Liver (tissue), 8 donors: ENCODE measurements at regions not wholly inside any gene's neighbourhood (a gene's known extent, or its start where the extent isn't known, plus 50 kb on each side); places are given as distances from the start of the nearest gene placed in this dataset.

ENCODE experiments used
- DNase-seq: peaks from one replicate; pipeline ENCODE4 v3.0.0-alpha.2; 2017; ENCODE audit warnings: low spot score
- H3K27ac ChIP-seq, 2 donors: one replicate each; pipeline ENCODE4 v1.7.0; 2013; ENCODE audit warnings: inconsistent platforms in 2 of 2, low read length in 2 of 2, control low read depth in 1 of 2, low read depth in 1 of 2, mild to moderate bottlenecking in 1 of 2
- H3K27me3 ChIP-seq, 4 donors: one replicate each; pipeline versions ENCODE4 v1.6.1 to v1.7.0; 2013; ENCODE audit warnings: low read length in 3 of 4, inconsistent platforms in 1 of 4, mild to moderate bottlenecking in 1 of 4, moderate library complexity in 1 of 4; ENCODE audit not compliant: control insufficient read depth in 4 of 4, insufficient read depth in 4 of 4
- H3K36me3 ChIP-seq, 4 donors: one replicate each; pipeline versions ENCODE4 v1.6.1 to v1.7.0; 2013; ENCODE audit warnings: low read length in 3 of 4, mild to moderate bottlenecking in 3 of 4, low read depth in 1 of 4, moderate library complexity in 1 of 4; ENCODE audit not compliant: control insufficient read depth in 4 of 4, insufficient read depth in 3 of 4
- H3K4me1 ChIP-seq, 4 donors: one replicate each; pipeline versions ENCODE4 v1.6.1 to v1.7.0; 2013; ENCODE audit warnings: low read length in 3 of 4, mild to moderate bottlenecking in 3 of 4, moderate library complexity in 1 of 4; ENCODE audit not compliant: control insufficient read depth in 4 of 4, insufficient read depth in 4 of 4
- H3K4me3 ChIP-seq, 3 donors: one replicate each; pipeline versions ENCODE4 v1.6.1 to v1.7.0; 2013; ENCODE audit warnings: low read length in 3 of 3, control low read depth in 1 of 3, low read depth in 1 of 3, mild to moderate bottlenecking in 1 of 3
- H3K9ac ChIP-seq, 2 donors: one replicate each; pipeline ENCODE4 v1.7.0; 2013; ENCODE audit warnings: low read length in 2 of 2, mild to moderate bottlenecking in 2 of 2, moderate library complexity in 2 of 2, control low read depth in 1 of 2, low read depth in 1 of 2
- H3K9me3 ChIP-seq, 4 donors: one replicate each; pipeline versions ENCODE4 v1.6.1 to v1.7.0; 2013; ENCODE audit warnings: low read length in 3 of 4; ENCODE audit not compliant: control insufficient read depth in 4 of 4
- ATF3 ChIP-seq: IDR thresholded peaks from 2 replicates; pipeline ENCODE4 v1.6.1; 2016; ENCODE audit warnings: antibody characterized with exemption
- CTCF ChIP-seq: fragments of 150-350 bp; IDR thresholded peaks from 2 replicates; pipeline ENCODE4 v1.5.1; 2017; ENCODE audit warnings: improper control_type of control experiment, low read depth, low read length; ENCODE audit not compliant: missing input control
- EGR1 ChIP-seq, 2 donors: IDR thresholded peaks; 2 replicates each; pipeline ENCODE4 v1.6.1; 2016 to 2018; ENCODE audit warnings: antibody characterized with exemption in 2 of 2, low read depth in 2 of 2
- GABPA ChIP-seq, 2 donors: IDR thresholded peaks in 1 of 2; conservative IDR thresholded peaks in 1 of 2; 2 replicates each; pipeline ENCODE4 v1.6.1; 2016; ENCODE audit warnings: antibody characterized with exemption in 2 of 2, mild to moderate bottlenecking in 1 of 2, moderate library complexity in 1 of 2
- HNF4A ChIP-seq, 2 donors: conservative IDR thresholded peaks; 2 replicates each; pipeline ENCODE4 v1.6.1; 2016; ENCODE audit warnings: antibody characterized with exemption in 2 of 2, mild to moderate bottlenecking in 2 of 2
- NR2F2 ChIP-seq: IDR thresholded peaks from 2 replicates; pipeline ENCODE4 v1.6.1; 2016; ENCODE audit warnings: antibody characterized with exemption
- RAD21 ChIP-seq, 2 donors: IDR thresholded peaks; 2 replicates each; pipeline ENCODE4 v1.6.1; 2016; ENCODE audit warnings: antibody characterized with exemption in 2 of 2, mild to moderate bottlenecking in 2 of 2
- RXRA ChIP-seq, 2 donors: IDR thresholded peaks; 2 replicates each; pipeline ENCODE4 v1.6.1; 2017 to 2018; ENCODE audit warnings: antibody characterized with exemption in 2 of 2, mild to moderate bottlenecking in 1 of 2
- SP1 ChIP-seq: IDR thresholded peaks from 2 replicates; pipeline ENCODE4 v1.6.1; 2018; ENCODE audit warnings: antibody characterized with exemption, mild to moderate bottlenecking
- TAF1 ChIP-seq: conservative IDR thresholded peaks from 2 replicates; pipeline ENCODE4 v1.6.1; 2016; ENCODE audit warnings: antibody characterized with exemption, mild to moderate bottlenecking
- WGBS: extraction: QIAGEN DNeasy Blood & Tissue Kit; methylation state at CpG from one replicate; pipeline ENCODE4 v1.1.7; 2013; 5-methylcytosine and 5-hydroxymethylcytosine counted together
- TF ChIP-seq, protein P1 (sequence below): IDR thresholded peaks from 2 replicates; pipeline ENCODE4 v1.6.1; 2016; ENCODE audit warnings: antibody characterized with exemption
- TF ChIP-seq, protein P2 (sequence below): IDR thresholded peaks from 2 replicates; pipeline ENCODE4 v1.6.1; 2016; ENCODE audit warnings: antibody characterized with exemption, mild to moderate bottlenecking
- TF ChIP-seq, protein P3 (sequence below): IDR thresholded peaks from 2 replicates; pipeline ENCODE4 v1.6.1; 2016; ENCODE audit warnings: antibody characterized with exemption
- donor health status: healthy.
- donor health status: healthy.
- donor health status: healthy.
- donor health status: healthy.
- donor health status: healthy.

DNA sequence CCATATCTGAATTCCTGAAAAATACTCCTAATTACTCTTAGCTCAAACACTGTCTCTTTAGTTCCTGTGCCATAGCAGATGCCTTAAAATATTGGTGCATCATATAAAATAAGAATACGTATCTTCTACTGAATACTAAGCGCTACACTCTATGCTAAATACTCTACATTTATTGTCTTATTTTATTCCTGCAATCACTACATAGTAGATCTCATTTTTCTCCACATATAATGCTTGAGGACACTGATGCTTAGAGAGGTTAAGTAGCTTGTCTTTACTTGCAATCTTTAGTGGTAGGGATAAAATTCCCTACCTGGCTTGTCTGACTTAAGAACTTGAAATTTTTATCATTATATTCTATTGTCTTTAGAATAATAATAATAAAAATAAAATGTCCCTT, 137.3 kb upstream of the SETBP1 start:
- no peaks in the 10 kb centered on the region for H3K9me3 ChIP-seq
- WGBS, result 93% methylated on average over 2 of the region's 2 CpGs
- TF ChIP-seq CTCF (no peak), RXRA (IDR thresholded peaks at IDR 0.05) (no peak), SP1 (no peak), RAD21 (IDR thresholded peaks at IDR 0.05) (no peak), EGR1 (IDR thresholded peaks at IDR 0.05; ENCODE audit: low read depth in 2 of 2) (no peak), NR2F2 (no peak), ATF3 (no peak), TAF1 (no peak), HNF4A (conservative IDR thresholded peaks at IDR 0.05) (no peak), GABPA (IDR thresholded peaks at IDR 0.05 in 1 of 2, conservative IDR thresholded peaks at IDR 0.05 in 1 of 2) (no peak)
- TF ChIP-seq, protein P1, sequence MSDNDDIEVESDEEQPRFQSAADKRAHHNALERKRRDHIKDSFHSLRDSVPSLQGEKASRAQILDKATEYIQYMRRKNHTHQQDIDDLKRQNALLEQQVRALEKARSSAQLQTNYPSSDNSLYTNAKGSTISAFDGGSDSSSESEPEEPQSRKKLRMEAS, result no peak
- TF ChIP-seq, protein P2, sequence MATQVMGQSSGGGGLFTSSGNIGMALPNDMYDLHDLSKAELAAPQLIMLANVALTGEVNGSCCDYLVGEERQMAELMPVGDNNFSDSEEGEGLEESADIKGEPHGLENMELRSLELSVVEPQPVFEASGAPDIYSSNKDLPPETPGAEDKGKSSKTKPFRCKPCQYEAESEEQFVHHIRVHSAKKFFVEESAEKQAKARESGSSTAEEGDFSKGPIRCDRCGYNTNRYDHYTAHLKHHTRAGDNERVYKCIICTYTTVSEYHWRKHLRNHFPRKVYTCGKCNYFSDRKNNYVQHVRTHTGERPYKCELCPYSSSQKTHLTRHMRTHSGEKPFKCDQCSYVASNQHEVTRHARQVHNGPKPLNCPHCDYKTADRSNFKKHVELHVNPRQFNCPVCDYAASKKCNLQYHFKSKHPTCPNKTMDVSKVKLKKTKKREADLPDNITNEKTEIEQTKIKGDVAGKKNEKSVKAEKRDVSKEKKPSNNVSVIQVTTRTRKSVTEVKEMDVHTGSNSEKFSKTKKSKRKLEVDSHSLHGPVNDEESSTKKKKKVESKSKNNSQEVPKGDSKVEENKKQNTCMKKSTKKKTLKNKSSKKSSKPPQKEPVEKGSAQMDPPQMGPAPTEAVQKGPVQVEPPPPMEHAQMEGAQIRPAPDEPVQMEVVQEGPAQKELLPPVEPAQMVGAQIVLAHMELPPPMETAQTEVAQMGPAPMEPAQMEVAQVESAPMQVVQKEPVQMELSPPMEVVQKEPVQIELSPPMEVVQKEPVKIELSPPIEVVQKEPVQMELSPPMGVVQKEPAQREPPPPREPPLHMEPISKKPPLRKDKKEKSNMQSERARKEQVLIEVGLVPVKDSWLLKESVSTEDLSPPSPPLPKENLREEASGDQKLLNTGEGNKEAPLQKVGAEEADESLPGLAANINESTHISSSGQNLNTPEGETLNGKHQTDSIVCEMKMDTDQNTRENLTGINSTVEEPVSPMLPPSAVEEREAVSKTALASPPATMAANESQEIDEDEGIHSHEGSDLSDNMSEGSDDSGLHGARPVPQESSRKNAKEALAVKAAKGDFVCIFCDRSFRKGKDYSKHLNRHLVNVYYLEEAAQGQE, result no peak
- TF ChIP-seq, protein P3, sequence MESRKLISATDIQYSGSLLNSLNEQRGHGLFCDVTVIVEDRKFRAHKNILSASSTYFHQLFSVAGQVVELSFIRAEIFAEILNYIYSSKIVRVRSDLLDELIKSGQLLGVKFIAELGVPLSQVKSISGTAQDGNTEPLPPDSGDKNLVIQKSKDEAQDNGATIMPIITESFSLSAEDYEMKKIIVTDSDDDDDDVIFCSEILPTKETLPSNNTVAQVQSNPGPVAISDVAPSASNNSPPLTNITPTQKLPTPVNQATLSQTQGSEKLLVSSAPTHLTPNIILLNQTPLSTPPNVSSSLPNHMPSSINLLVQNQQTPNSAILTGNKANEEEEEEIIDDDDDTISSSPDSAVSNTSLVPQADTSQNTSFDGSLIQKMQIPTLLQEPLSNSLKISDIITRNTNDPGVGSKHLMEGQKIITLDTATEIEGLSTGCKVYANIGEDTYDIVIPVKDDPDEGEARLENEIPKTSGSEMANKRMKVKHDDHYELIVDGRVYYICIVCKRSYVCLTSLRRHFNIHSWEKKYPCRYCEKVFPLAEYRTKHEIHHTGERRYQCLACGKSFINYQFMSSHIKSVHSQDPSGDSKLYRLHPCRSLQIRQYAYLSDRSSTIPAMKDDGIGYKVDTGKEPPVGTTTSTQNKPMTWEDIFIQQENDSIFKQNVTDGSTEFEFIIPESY, result no peak

GRCh38 chr18:44545359-44545985, 135.2 kb upstream of the SETBP1 start:
- Histone ChIP-seq H3K9me3 (no peaks in the 10 kb centered on the region), H3K4me3 (no peak overlapping the region), H3K9ac (no peak overlapping the region), H3K36me3 (no peaks in the 10 kb centered on the region), H3K27ac (no peak overlapping the region), H3K4me1 (no peaks in the 10 kb centered on the region), H3K27me3 (no peaks in the 10 kb centered on the region)
- TF ChIP-seq RXRA (IDR thresholded peaks at IDR 0.05), result no peak
- TF ChIP-seq, protein P2, result no peak
- TF ChIP-seq GABPA (IDR thresholded peaks at IDR 0.05 in 1 of 2, conservative IDR thresholded peaks at IDR 0.05 in 1 of 2), result no peak
- TF ChIP-seq, protein P1, result no peak
- no peak for TF ChIP-seq EGR1 (IDR thresholded peaks at IDR 0.05; ENCODE audit: low read depth in 2 of 2)
- TF ChIP-seq TAF1, result no peak
- no peak for TF ChIP-seq CTCF
- 94% methylated on average over 2 of the region's 2 CpGs for WGBS
- no peak for DNase-seq

More for the DNA sequence above, 137.3 kb upstream of the SETBP1 start:
- no peak for DNase-seq
- no peaks in the 10 kb centered on the region for H3K36me3 ChIP-seq
- no peaks in the 10 kb centered on the region for H3K4me1 ChIP-seq
- no peaks in the 10 kb centered on the region for H3K27me3 ChIP-seq
- no peak overlapping the region for H3K9ac ChIP-seq
- no peak overlapping the region for H3K4me3 ChIP-seq
- H3K27ac ChIP-seq, result no peak overlapping the region
